ENCODE measurements at regions not wholly inside any gene's neighbourhood (a gene's known extent, or its start where the extent isn't known, plus 50 kb on each side); places are given as distances from the start of the nearest gene placed in this dataset.

DNA sequence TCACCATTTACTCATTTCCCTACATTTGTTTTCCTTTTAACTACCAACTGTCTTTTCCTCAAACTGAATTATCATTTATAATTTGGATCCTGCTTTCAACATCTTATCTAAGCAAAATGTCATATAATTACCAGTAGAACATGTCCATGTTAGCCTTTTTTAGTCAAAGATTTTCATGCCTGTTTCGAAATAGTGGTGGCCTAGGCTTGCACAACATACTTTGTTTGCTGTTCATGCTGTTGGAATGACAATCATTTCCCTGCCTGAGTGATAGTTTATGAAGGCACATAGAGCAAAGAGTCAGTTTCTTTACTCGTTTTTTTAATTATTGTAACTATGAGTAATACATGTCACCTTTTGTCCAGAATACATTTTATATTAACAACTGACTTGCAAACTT, 144.3 kb upstream of the ANO3 start:
- peak in 1 of 3 donors; percentile 41 for DNase-seq
- no peak overlapping the region for H3K27ac ChIP-seq (ENCODE audit: low read depth in 1 of 2, low read length in 1 of 2)
- TF ChIP-seq, protein P1, sequence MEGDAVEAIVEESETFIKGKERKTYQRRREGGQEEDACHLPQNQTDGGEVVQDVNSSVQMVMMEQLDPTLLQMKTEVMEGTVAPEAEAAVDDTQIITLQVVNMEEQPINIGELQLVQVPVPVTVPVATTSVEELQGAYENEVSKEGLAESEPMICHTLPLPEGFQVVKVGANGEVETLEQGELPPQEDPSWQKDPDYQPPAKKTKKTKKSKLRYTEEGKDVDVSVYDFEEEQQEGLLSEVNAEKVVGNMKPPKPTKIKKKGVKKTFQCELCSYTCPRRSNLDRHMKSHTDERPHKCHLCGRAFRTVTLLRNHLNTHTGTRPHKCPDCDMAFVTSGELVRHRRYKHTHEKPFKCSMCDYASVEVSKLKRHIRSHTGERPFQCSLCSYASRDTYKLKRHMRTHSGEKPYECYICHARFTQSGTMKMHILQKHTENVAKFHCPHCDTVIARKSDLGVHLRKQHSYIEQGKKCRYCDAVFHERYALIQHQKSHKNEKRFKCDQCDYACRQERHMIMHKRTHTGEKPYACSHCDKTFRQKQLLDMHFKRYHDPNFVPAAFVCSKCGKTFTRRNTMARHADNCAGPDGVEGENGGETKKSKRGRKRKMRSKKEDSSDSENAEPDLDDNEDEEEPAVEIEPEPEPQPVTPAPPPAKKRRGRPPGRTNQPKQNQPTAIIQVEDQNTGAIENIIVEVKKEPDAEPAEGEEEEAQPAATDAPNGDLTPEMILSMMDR (IDR thresholded peaks at IDR 0.05; ENCODE audit: control extremely low read depth, extremely low read depth) = no peak

DNA sequence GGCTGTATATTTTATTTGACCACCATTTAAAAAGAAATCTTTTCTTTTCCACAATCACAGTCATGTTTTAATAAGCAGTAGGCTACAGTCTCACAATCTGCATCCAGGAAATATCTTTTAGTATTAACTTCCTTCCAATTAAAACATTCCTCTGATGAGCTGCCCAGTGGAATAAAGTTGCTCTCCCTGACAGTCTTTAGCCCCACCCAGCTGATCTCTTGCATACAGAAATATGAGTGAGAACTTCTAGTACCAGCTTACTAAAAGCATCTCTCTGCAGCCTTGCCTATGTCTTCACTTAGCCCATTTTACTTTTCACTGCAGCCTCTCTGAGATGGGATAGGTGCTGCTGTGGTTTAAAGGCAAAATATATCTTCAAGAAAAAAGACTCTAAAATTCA, 143.4 kb upstream of the ANO3 start:
- peaks cover 0 to 18% (median 4%) of the 10 kb centered on the region in 5 donors for H3K4me1 ChIP-seq (ENCODE audit: control insufficient read depth in 5 of 5, insufficient read depth in 5 of 5, low read length in 5 of 5)
- peak; percentile 19 for ATAC-seq (ENCODE audit: insufficient read depth, low FRiP score)
- no peak overlapping the region for H3K9ac ChIP-seq (ENCODE audit: insufficient read depth in 1 of 2, low read length in 2 of 2)
- no peak overlapping the region for H3K27ac ChIP-seq (ENCODE audit: low read depth in 1 of 2, low read length in 1 of 2)
- H3K4me3 ChIP-seq = no peak overlapping the region
- H3K9me3 ChIP-seq (ENCODE audit: control insufficient read depth in 4 of 4, insufficient read depth in 3 of 4, low read length in 3 of 4) = no peaks in the 10 kb centered on the region
- H3K27me3 ChIP-seq (ENCODE audit: control insufficient read depth in 3 of 3, insufficient read depth in 3 of 3, low read length in 2 of 3) = no peaks in the 10 kb centered on the region
- DNase-seq = peak in 1 of 3 donors; percentile 36
- no peaks in the 10 kb centered on the region for H3K36me3 ChIP-seq (ENCODE audit: control insufficient read depth in 4 of 4, insufficient read depth in 4 of 4, low read length in 4 of 4)
- TF ChIP-seq, protein P1 (IDR thresholded peaks at IDR 0.05; ENCODE audit: control extremely low read depth, extremely low read depth) = no peak

More for the DNA sequence above, 144.3 kb upstream of the ANO3 start:
- H3K36me3 ChIP-seq (ENCODE audit: control insufficient read depth in 4 of 4, insufficient read depth in 4 of 4, low read length in 4 of 4) = no peaks in the 10 kb centered on the region
- peak; percentile 32 for ATAC-seq (ENCODE audit: insufficient read depth, low FRiP score)
- no peak overlapping the region for H3K9ac ChIP-seq (ENCODE audit: insufficient read depth in 1 of 2, low read length in 2 of 2)
- 21 to 39% methylated on average over 2 of the region's 2 CpGs for WGBS, 2 donors
- H3K4me1 ChIP-seq (ENCODE audit: control insufficient read depth in 5 of 5, insufficient read depth in 5 of 5, low read length in 5 of 5) = peaks cover 0 to 18% (median 4%) of the 10 kb centered on the region in 5 donors
- no peak overlapping the region for H3K4me3 ChIP-seq
- H3K27me3 ChIP-seq (ENCODE audit: control insufficient read depth in 3 of 3, insufficient read depth in 3 of 3, low read length in 2 of 3) = no peaks in the 10 kb centered on the region
- no peaks in the 10 kb centered on the region for H3K9me3 ChIP-seq (ENCODE audit: control insufficient read depth in 4 of 4, insufficient read depth in 3 of 4, low read length in 3 of 4)

DNA sequence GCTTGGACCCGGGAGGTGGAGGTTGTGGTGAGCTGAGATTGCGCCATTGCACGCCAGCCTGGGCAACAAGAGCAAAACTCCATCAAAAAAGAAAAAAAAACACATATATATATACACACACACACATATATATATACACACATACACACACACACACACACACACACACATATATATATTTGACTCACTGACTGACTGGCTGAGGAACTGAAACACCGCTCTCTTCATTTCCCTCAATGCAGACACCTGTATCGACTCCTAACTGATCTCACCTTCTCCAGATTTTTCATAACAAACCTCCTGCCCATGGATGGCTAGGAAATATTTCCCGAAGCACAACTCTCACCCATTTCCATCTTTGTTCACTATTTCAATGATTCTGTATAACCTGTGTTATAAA, 140.7 kb upstream of the ANO3 start:
- WGBS, 2 donors = 93 to 96% methylated on average over 6 of the region's 6 CpGs
- no peak for ATAC-seq (ENCODE audit: insufficient read depth, low FRiP score)
- DNase-seq = no peak
- H3K9ac ChIP-seq (ENCODE audit: insufficient read depth in 1 of 2, low read length in 2 of 2) = no peak overlapping the region
- no peak overlapping the region for H3K27ac ChIP-seq (ENCODE audit: low read depth in 1 of 2, low read length in 1 of 2)
- H3K4me1 ChIP-seq (ENCODE audit: control insufficient read depth in 5 of 5, insufficient read depth in 5 of 5, low read length in 5 of 5) = peaks cover 0 to 18% (median 6%) of the 10 kb centered on the region in 5 donors
- no peaks in the 10 kb centered on the region for H3K36me3 ChIP-seq (ENCODE audit: control insufficient read depth in 4 of 4, insufficient read depth in 4 of 4, low read length in 4 of 4)
- TF ChIP-seq, protein P1 (IDR thresholded peaks at IDR 0.05; ENCODE audit: control extremely low read depth, extremely low read depth) = no peak
- H3K27me3 ChIP-seq (ENCODE audit: control insufficient read depth in 3 of 3, insufficient read depth in 3 of 3, low read length in 2 of 3) = no peaks in the 10 kb centered on the region
- H3K9me3 ChIP-seq (ENCODE audit: control insufficient read depth in 4 of 4, insufficient read depth in 3 of 4, low read length in 3 of 4) = no peaks in the 10 kb centered on the region
- H3K4me3 ChIP-seq = no peak overlapping the region

DNA sequence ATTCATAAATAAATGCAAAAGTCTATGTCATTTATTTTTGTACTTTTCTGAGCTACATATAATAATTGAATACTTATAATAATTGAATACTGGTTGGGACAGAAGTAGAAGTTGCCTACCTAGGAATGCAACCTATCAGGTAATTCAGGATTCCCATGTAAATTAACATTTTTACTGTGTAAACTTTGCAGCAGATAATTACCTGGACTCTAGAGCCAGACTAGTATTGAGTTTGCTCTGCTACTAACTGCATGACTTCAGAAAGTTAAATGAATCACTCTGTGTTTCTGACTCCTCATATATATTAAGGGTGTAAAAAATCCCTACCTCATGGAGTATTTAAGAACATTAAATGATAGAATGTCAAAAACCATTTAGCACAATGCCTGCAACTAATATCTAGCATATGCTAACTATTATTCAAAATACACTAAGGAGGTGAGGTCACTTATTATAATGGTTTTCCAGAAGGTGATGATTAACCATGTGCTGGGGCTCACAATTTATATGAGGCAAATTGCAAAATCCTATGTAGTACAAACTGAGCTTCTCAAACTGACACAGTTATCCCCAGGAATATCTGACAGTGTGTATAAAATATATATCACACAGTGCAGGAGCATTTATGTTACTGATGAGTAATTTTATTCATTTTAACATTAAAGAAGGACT, 138.1 kb upstream of the ANO3 start:
- DNase-seq (peak in 1 of 3 donors; percentile 55), ATAC-seq (ENCODE audit: insufficient read depth, low FRiP score) (no peak)
- TF ChIP-seq, protein P1 (IDR thresholded peaks at IDR 0.05; ENCODE audit: control extremely low read depth, extremely low read depth) = no peak
- no peak overlapping the region for H3K4me3 ChIP-seq
- H3K9me3 ChIP-seq (ENCODE audit: control insufficient read depth in 4 of 4, insufficient read depth in 3 of 4, low read length in 3 of 4) = peaks cover 0 to 2% (median 0%) of the 10 kb centered on the region in 4 donors
- no peak overlapping the region for H3K27ac ChIP-seq (ENCODE audit: low read depth in 1 of 2, low read length in 1 of 2)
- H3K4me1 ChIP-seq (ENCODE audit: control insufficient read depth in 5 of 5, insufficient read depth in 5 of 5, low read length in 5 of 5) = peaks cover 0 to 12% (median 2%) of the 10 kb centered on the region in 5 donors
- no peak overlapping the region for H3K9ac ChIP-seq (ENCODE audit: insufficient read depth in 1 of 2, low read length in 2 of 2)
- no peaks in the 10 kb centered on the region for H3K27me3 ChIP-seq (ENCODE audit: control insufficient read depth in 3 of 3, insufficient read depth in 3 of 3, low read length in 2 of 3)
- no peaks in the 10 kb centered on the region for H3K36me3 ChIP-seq (ENCODE audit: control insufficient read depth in 4 of 4, insufficient read depth in 4 of 4, low read length in 4 of 4)
